ENCODE measurements at regions not wholly inside any gene's neighbourhood (a gene's known extent, or its start where the extent isn't known, plus 50 kb on each side); places are given as distances from the start of the nearest gene placed in this dataset.

DNA sequence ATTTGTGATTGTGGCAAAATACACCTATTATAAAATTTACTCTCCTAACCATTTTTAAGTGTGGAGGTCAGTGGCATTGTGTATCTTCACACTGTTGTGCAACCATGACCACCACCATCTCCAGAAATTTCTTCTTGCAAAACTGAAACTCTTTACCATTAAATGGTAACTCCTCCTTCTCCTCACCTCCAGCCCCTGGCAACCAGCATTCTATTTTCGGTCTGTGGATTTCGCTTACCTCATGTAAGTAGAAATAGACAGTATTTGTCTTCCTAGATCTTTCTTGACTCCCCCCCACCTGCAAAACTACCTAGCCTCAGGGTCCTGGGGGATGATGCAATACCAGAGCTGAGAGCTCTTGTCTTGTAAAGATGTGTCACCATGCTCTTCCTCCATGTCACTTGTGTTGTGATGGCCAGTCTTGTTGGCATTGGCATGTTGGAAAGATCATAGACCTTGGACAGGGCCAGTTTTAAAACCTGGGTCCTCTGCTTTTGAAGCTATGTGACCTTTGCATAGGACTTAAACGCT is 71.1 kb upstream of the EMX2 start:
- DNase-seq (ENCODE audit: low spot score): no peak
- TF ChIP-seq, protein P1, sequence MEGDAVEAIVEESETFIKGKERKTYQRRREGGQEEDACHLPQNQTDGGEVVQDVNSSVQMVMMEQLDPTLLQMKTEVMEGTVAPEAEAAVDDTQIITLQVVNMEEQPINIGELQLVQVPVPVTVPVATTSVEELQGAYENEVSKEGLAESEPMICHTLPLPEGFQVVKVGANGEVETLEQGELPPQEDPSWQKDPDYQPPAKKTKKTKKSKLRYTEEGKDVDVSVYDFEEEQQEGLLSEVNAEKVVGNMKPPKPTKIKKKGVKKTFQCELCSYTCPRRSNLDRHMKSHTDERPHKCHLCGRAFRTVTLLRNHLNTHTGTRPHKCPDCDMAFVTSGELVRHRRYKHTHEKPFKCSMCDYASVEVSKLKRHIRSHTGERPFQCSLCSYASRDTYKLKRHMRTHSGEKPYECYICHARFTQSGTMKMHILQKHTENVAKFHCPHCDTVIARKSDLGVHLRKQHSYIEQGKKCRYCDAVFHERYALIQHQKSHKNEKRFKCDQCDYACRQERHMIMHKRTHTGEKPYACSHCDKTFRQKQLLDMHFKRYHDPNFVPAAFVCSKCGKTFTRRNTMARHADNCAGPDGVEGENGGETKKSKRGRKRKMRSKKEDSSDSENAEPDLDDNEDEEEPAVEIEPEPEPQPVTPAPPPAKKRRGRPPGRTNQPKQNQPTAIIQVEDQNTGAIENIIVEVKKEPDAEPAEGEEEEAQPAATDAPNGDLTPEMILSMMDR (IDR thresholded peaks at IDR 0.05): no peak
- no peaks in the 10 kb centered on the region for H3K9me3 ChIP-seq
- no peaks in the 10 kb centered on the region for H3K36me3 ChIP-seq
- no peak overlapping the region for H3K27ac ChIP-seq
- H3K4me3 ChIP-seq: no peak overlapping the region
- no peaks in the 10 kb centered on the region for H3K4me1 ChIP-seq
- H3K27me3 ChIP-seq: peaks cover 0 to 2% of the 10 kb centered on the region in 2 donors

DNA sequence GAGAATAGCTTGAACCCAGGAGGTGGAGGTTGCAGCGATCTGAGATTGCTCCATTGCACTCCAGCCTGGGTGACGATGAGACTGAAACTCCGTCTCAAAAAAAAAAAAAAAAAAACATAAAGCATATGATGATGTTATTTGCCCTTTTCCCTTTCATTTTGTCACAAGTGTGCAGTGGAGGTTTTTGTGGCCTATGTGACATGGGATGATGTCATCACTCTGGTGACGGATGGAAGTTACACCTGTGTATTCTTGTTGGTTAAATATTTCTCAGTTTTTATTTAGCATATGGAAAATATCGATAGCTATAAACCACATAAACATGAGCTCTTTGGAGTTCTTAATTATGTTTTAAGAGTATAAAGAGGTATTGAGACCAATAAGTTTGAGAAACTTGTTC is 71.8 kb upstream of the EMX2 start:
- Histone ChIP-seq H3K4me3 (no peak overlapping the region), H3K27me3 (peaks cover 0 to 2% of the 10 kb centered on the region in 2 donors), H3K27ac (no peak overlapping the region), H3K9me3 (no peaks in the 10 kb centered on the region), H3K36me3 (no peaks in the 10 kb centered on the region), H3K4me1 (no peaks in the 10 kb centered on the region)
- TF ChIP-seq, protein P1 (IDR thresholded peaks at IDR 0.05): no peak
- DNase-seq (ENCODE audit: low spot score): no peak

DNA sequence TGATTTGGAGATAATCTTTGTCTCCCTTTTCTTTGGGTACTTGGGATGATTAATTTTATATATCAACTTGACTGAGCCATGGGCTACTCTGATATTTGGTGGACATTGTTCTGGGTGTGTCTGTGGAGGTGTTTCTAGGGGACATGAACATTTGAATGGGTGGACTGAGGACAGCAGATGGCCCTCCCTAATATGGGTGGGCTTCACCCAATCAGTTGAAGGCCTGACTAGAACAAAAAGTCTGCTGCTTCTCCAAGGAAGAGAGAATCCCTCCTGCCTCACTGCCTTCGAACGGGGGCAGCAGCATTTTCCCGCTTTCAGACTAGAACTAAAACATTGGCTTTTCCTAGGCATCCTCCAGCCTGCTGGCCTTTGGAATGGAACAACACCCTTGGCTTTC is 73.9 kb upstream of the EMX2 start:
- no peaks in the 10 kb centered on the region for H3K36me3 ChIP-seq
- DNase-seq (ENCODE audit: low spot score): no peak
- peaks cover 0 to under 1% of the 10 kb centered on the region in 2 donors for H3K27me3 ChIP-seq
- H3K4me3 ChIP-seq: no peak overlapping the region
- no peaks in the 10 kb centered on the region for H3K4me1 ChIP-seq
- H3K9me3 ChIP-seq: no peaks in the 10 kb centered on the region
- TF ChIP-seq, protein P1 (IDR thresholded peaks at IDR 0.05): no peak
- H3K27ac ChIP-seq: no peak overlapping the region

DNA sequence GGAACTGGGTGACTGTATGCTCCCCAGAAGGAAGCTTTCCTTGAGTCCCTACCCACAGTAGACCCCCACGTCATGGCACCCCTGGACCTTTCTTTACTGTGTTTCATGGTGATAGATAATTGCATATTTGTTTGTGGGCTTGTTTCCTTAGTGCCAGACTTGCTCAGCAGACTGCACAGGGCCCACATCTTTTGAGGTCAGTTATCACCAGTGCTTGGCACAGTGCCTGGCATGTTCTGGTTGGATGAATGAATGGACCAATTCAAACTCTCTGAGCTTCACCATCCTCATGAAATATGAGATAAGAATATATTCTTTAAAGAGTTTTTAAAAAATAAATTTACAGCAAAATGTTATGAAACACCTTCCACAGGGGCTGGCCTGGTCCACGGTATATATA is 78.4 kb upstream of the EMX2 start:
- Histone ChIP-seq H3K9me3 (peaks cover 0 to 8% of the 10 kb centered on the region in 2 donors), H3K4me1 (no peaks in the 10 kb centered on the region), H3K27ac (no peak overlapping the region), H3K4me3 (no peak overlapping the region), H3K36me3 (no peaks in the 10 kb centered on the region), H3K27me3 (no peaks in the 10 kb centered on the region)
- DNase-seq (ENCODE audit: low spot score): no peak
- TF ChIP-seq, protein P1 (IDR thresholded peaks at IDR 0.05): no peak

DNA sequence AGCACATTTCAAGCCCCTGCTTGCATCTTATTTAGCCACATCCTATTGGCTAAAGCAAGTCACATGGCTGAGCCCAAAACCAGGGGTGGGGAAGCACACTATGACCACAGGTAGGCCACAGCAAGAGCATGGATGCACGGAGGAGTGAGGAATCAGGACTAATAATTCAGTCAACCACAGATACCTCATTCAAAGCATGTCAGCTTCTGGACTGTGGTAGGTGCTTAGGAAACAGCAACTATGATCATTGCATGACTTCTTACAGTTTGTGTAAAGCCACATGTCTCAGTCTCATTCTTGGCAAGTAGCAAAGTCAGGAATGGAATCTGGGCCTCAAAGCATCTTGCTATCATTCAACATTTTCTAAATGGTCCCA is 79.0 kb upstream of the EMX2 start:
- Histone ChIP-seq H3K4me1 (no peaks in the 10 kb centered on the region), H3K9me3 (peaks cover 0 to 8% of the 10 kb centered on the region in 2 donors), H3K36me3 (no peaks in the 10 kb centered on the region), H3K27ac (no peak overlapping the region), H3K4me3 (no peak overlapping the region), H3K27me3 (no peaks in the 10 kb centered on the region)
- DNase-seq (ENCODE audit: low spot score): no peak
- TF ChIP-seq, protein P1 (IDR thresholded peaks at IDR 0.05): no peak

DNA sequence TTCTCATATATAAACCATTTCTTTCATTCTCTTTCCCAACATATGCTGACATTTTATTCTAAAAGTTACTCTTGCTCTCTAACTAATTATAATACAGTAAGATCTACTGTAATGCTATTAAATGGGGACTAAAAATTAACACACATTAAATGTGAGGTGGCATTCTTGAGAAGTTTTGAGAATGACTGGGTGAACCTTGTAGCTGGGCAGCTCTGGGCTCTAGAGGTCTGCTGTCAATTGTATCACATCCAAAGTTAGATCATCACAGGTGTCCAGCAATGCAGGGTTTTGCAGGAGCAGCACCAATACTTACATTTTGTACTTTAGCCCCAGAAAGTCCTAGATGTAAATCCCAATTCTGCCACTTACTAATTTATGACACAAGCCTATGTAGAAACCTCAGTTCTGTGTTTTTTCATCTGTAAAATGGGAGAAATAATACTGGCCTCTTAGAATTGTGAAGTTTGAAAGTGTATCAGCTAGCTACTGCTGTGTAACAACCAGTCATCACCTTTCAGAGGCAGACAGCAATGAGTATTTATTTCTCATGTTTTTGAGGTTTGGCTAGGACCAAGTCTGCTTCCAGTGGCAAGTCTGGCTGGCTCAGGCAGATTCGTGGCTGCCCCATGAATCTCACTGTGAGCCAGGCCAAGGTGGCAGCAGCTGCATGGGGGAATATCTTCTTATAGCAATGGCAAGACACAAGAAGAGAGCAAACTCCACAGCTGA is 79.6 kb upstream of the EMX2 start:
- H3K9me3 ChIP-seq: peaks cover 0 to 8% of the 10 kb centered on the region in 2 donors
- H3K27ac ChIP-seq: no peak overlapping the region
- no peaks in the 10 kb centered on the region for H3K27me3 ChIP-seq
- TF ChIP-seq, protein P1 (IDR thresholded peaks at IDR 0.05): no peak
- H3K4me3 ChIP-seq: no peak overlapping the region
- no peaks in the 10 kb centered on the region for H3K4me1 ChIP-seq
- no peak for DNase-seq (ENCODE audit: low spot score)
- H3K36me3 ChIP-seq: no peaks in the 10 kb centered on the region
